IMR-90 (cell line): ENCODE measurements at regions not wholly inside any gene's neighbourhood (a gene's known extent, or its start where the extent isn't known, plus 50 kb on each side); places are given as distances from the start of the nearest gene placed in this dataset.

Source experiments
- ATAC-seq: fragments of 200-7000 bp; cut with Tn5 transposase; 2 replicates; pipeline ENCODE4 v1.9.1; 2020; ENCODE audit warnings: low read depth, mild to moderate bottlenecking, moderate library complexity
- BruUV-seq: library from RNA; stranded (reverse); fragments of 400-500 nt; replicated peaks from 2 replicates; lab custom pipeline; 2021; lab: Mats Ljungman, UMichigan
- CTCF ChIA-PET: fragments of 300-600 bp; formaldehyde crosslinking; extraction: SDS; loops from one replicate; lab custom pipeline; 2021; ENCODE audit warnings: antibody characterized with exemption; lab: Yijun Ruan, JAX
- POLR2A ChIA-PET: fragments of 300-600 bp; sonication (Branson Sonifier 250); formaldehyde crosslinking; loops from one replicate; lab custom pipeline; 2022; ENCODE audit warnings: antibody characterized with exemption; ENCODE audit not compliant: unreplicated experiment; lab: Charles Lee
- DNase-seq: peaks from one replicate; pipeline ENCODE4 v3.0.0; 2013
- H2AFZ ChIP-seq: replicated peaks from 2 replicates; pipeline ENCODE3; 2013; ENCODE audit warnings: low read length, mild to moderate bottlenecking; ENCODE audit not compliant: poor library complexity
- H2AK5ac ChIP-seq: 2 replicates; pipeline ENCODE4 v1.6.1; 2013; ENCODE audit warnings: low read depth, low read length, inconsistent platforms
- H2AK9ac ChIP-seq: replicated peaks from 2 replicates; pipeline ENCODE3; 2013; ENCODE audit warnings: mild to moderate bottlenecking, low read depth, low read length, moderate library complexity; ENCODE audit not compliant: poor library complexity
- H2BK120ac ChIP-seq: 2 replicates; pipeline ENCODE4 v1.6.1; 2013; ENCODE audit warnings: low read depth, low read length, inconsistent platforms
- H2BK15ac ChIP-seq: 3 replicates; pipeline ENCODE4 v1.6.1; 2013; ENCODE audit warnings: low read depth, low read length, inconsistent platforms
- H2BK20ac ChIP-seq: 2 replicates; pipeline ENCODE4 v1.6.1; 2013; ENCODE audit warnings: low read depth, mild to moderate bottlenecking, inconsistent platforms, low read length, moderate library complexity
- H2BK5ac ChIP-seq: 2 replicates; pipeline ENCODE4 v1.6.1; 2013; ENCODE audit warnings: mild to moderate bottlenecking, low read depth, low read length, inconsistent platforms; ENCODE audit not compliant: poor library complexity, severe bottlenecking
- H3K14ac ChIP-seq: replicated peaks from 2 replicates; pipeline ENCODE4 v1.6.1; 2013; ENCODE audit warnings: low read depth, low read length, inconsistent platforms
- H3K18ac ChIP-seq: 2 replicates; pipeline ENCODE4 v1.6.1; 2013; ENCODE audit warnings: low read depth, low read length, control low read depth
- H3K23ac ChIP-seq: 2 replicates; pipeline ENCODE4 v1.6.1; 2013; ENCODE audit warnings: low read depth, low read length, inconsistent platforms
- H3K27ac ChIP-seq: 2 replicates; pipeline ENCODE4 v1.5.1; 2013; ENCODE audit warnings: mild to moderate bottlenecking, control low read depth, low read length; ENCODE audit not compliant: insufficient read depth
- H3K27me3 ChIP-seq: 2 replicates; pipeline ENCODE4 v1.6.1; 2013; ENCODE audit warnings: low read length; ENCODE audit not compliant: control insufficient read depth, insufficient read depth
- H3K36me3 ChIP-seq: 2 replicates; pipeline ENCODE4 v1.6.1; 2013; ENCODE audit warnings: low read length, mixed read lengths; ENCODE audit not compliant: control insufficient read depth, insufficient read depth
- H3K4ac ChIP-seq: 2 replicates; pipeline ENCODE4 v1.6.1; 2013; ENCODE audit warnings: low read depth, low read length, inconsistent platforms
- H3K4me1 ChIP-seq: 2 replicates; pipeline ENCODE4 v1.6.1; 2013; ENCODE audit warnings: low read length, mixed read lengths; ENCODE audit not compliant: control insufficient read depth, insufficient read depth
- H3K4me2 ChIP-seq: 2 replicates; pipeline ENCODE4 v1.6.1; 2013; ENCODE audit warnings: low read depth, mild to moderate bottlenecking, control low read depth, low read length, moderate library complexity
- H3K4me3 ChIP-seq: 2 replicates; pipeline ENCODE4 v1.5.1; 2013; ENCODE audit warnings: low read depth, mild to moderate bottlenecking, control low read depth, low read length, moderate library complexity; ENCODE audit not compliant: insufficient read depth
- H3K56ac ChIP-seq: 2 replicates; pipeline ENCODE4 v1.6.1; 2013; ENCODE audit warnings: low read length, inconsistent platforms; ENCODE audit not compliant: insufficient read depth; ENCODE audit errors: extremely low read depth
- H3K79me1 ChIP-seq, 2 experiments: 2 replicates each; pipeline ENCODE4 v1.6.1; 2013; ENCODE audit warnings: low read length in 2 of 2, inconsistent platforms in 1 of 2, low read depth in 1 of 2
- H3K9ac ChIP-seq: 2 replicates; pipeline ENCODE4 v1.6.1; 2013; ENCODE audit warnings: low read depth, low read length, control low read depth
- H3K9me1 ChIP-seq: 2 replicates; pipeline ENCODE4 v1.6.1; 2013; ENCODE audit warnings: low read length, inconsistent platforms; ENCODE audit not compliant: insufficient read depth
- H3K9me3 ChIP-seq: 2 replicates; pipeline ENCODE4 v1.6.1; 2013; ENCODE audit warnings: low read length; ENCODE audit not compliant: control insufficient read depth, insufficient read depth
- H4K20me1 ChIP-seq: 2 replicates; pipeline ENCODE4 v1.6.1; 2013; ENCODE audit warnings: low read length, inconsistent platforms; ENCODE audit not compliant: insufficient read depth
- H4K5ac ChIP-seq: 2 replicates; pipeline ENCODE4 v1.6.1; 2013; ENCODE audit warnings: mild to moderate bottlenecking, low read depth, low read length, control low read depth
- H4K8ac ChIP-seq, 2 experiments: 2 replicates each; pipeline ENCODE4 v1.6.1; 2013; ENCODE audit warnings: low read depth in 2 of 2, low read length in 2 of 2, control low read depth in 1 of 2, inconsistent platforms in 1 of 2
- H4K91ac ChIP-seq: 2 replicates; pipeline ENCODE4 v1.6.1; 2013; ENCODE audit warnings: low read depth, low read length, inconsistent platforms; ENCODE audit not compliant: insufficient read depth
- CHD1 ChIP-seq: IDR thresholded peaks from 2 replicates; pipeline ENCODE4 v1.6.1; 2012; ENCODE audit warnings: low read depth, low read length, improper control_type of control experiment
- CTCF ChIP-seq: conservative IDR thresholded peaks from 2 replicates; pipeline ENCODE4 v1.5.1; 2012; ENCODE audit warnings: mild to moderate bottlenecking, low read depth, low read length, improper control_type of control experiment
- ELK1 ChIP-seq: fragments of 150-350 bp; IDR thresholded peaks from 2 replicates; pipeline ENCODE4 v1.6.1; 2016; ENCODE audit warnings: low read depth, mild to moderate bottlenecking, low read length, moderate library complexity, borderline replicate concordance
- FOS ChIP-seq: fragments of 150-350 bp; IDR thresholded peaks from 2 replicates; pipeline ENCODE4 v1.6.1; 2016; ENCODE audit warnings: low read depth, low read length
- MAFK ChIP-seq: IDR thresholded peaks from 2 replicates; pipeline ENCODE4 v1.6.1; 2012; ENCODE audit warnings: low read depth, low read length, improper control_type of control experiment
- MAZ ChIP-seq: IDR thresholded peaks from 2 replicates; pipeline ENCODE4 v1.6.1; 2012; ENCODE audit warnings: low read depth, mild to moderate bottlenecking, low read length, improper control_type of control experiment, moderate library complexity, borderline replicate concordance
- NFE2L2 ChIP-seq: fragments of 150-350 bp; IDR thresholded peaks from 2 replicates; pipeline ENCODE4 v1.6.1; 2016; ENCODE audit warnings: low read depth, mild to moderate bottlenecking, low read length
- POLR2A ChIP-seq: IDR thresholded peaks from 2 replicates; pipeline ENCODE4 v1.6.1; 2012; ENCODE audit warnings: mild to moderate bottlenecking, low read depth, low read length
- RAD21 ChIP-seq: IDR thresholded peaks from 2 replicates; pipeline ENCODE4 v1.6.1; 2012; ENCODE audit warnings: low read length, improper control_type of control experiment
- RCOR1 ChIP-seq: IDR thresholded peaks from 2 replicates; pipeline ENCODE4 v1.6.1; 2012; ENCODE audit warnings: mild to moderate bottlenecking, low read length, improper control_type of control experiment; ENCODE audit not compliant: insufficient replicate concordance
- USF2 ChIP-seq: fragments of 150-350 bp; IDR thresholded peaks from 2 replicates; pipeline ENCODE4 v1.6.1; 2017; ENCODE audit warnings: mild to moderate bottlenecking, antibody characterized with exemption, low read length, low read depth
- WGBS, 2 experiments: methylation state at CpG; one replicate each; pipeline versions ENCODE4 v1.1.5 to v1.1.7; 2013; ENCODE audit warnings: missing lambda C conversion rate in 2 of 2; ENCODE audit not compliant: insufficient read length in 1 of 2; ENCODE audit errors: extremely low coverage in 2 of 2; 5-methylcytosine and 5-hydroxymethylcytosine counted together
- dilution Hi-C: fragments of 300-500 bp; cut with HindIII; formaldehyde crosslinking; loops from one replicate; pipeline ENCODE4 v1.14.3; 2018; ENCODE audit warnings: low sequenced_read_pairs; ENCODE audit not compliant: unreplicated experiment
- in situ Hi-C: fragments of 300-500 bp; cut with MboI; formaldehyde crosslinking; loops from 3 replicates; pipeline ENCODE4 v1.14.3; 2019; ENCODE audit warnings: low sequenced_read_pairs, inconsistent platforms, mixed read lengths
- intact Hi-C: fragments of 100-400 bp; cut with micrococcal nuclease; formaldehyde crosslinking; loops from 2 replicates; pipeline ENCODE4 v1.10.0; 2022

GRCh38 chr7:24343614-24344013 is 59.6 kb downstream of the NPY start:
- dilution Hi-C loops (no loop called here), intact Hi-C loops (no loop called here), in situ Hi-C loops (no loop called here)
- Histone ChIP-seq H2BK5ac (no peak overlapping the region), H2AK5ac (no peak overlapping the region), H2AK9ac (no peak overlapping the region), H3K18ac (no peak overlapping the region), H3K79me1 (no peaks in the 10 kb centered on the region), H3K23ac (no peak overlapping the region), H2BK15ac (no peak overlapping the region), H3K14ac (no peak overlapping the region), H3K56ac (no peak overlapping the region), H4K91ac (no peak overlapping the region), H3K4me2 (no peak overlapping the region), H3K9me1 (no peaks in the 10 kb centered on the region), H4K8ac (no peak overlapping the region), H2BK120ac (no peak overlapping the region), H3K36me3 (no peaks in the 10 kb centered on the region), H3K4ac (no peak overlapping the region), H3K4me3 (no peak overlapping the region), H4K5ac (no peak overlapping the region), H2BK20ac (no peak overlapping the region), H3K9me3 (no peaks in the 10 kb centered on the region), H3K9ac (no peak overlapping the region), H3K4me1 (no peaks in the 10 kb centered on the region), H3K27me3 (no peaks in the 10 kb centered on the region), H3K27ac (no peak overlapping the region), H2AFZ (no peak overlapping the region), H4K20me1 (no peaks in the 10 kb centered on the region)
- ChIA-PET POLR2A (no interaction called here), CTCF (no interaction called here)
- no TSS peak for BruUV-seq
- TF ChIP-seq USF2 = no peak
- no peak for TF ChIP-seq CTCF
- TF ChIP-seq MAZ = no peak
- no peak for TF ChIP-seq FOS
- no peak for TF ChIP-seq CHD1
- TF ChIP-seq ELK1 = no peak
- TF ChIP-seq RCOR1 = no peak
- TF ChIP-seq POLR2A = no peak
- no peak for TF ChIP-seq RAD21
- TF ChIP-seq MAFK = no peak
- TF ChIP-seq NFE2L2 = no peak
- ATAC-seq (no peak), DNase-seq (no peak)
- no CpG with 5 or more reads among the region's 2 CpGs for WGBS, 2 experiments
